Activated CD4-positive, CD25-positive, alpha-beta regulatory T cell treated with anti-CD3 and anti-CD28 coated beads, Interleukin-2, amount 50 U/mL, for 72 hours (primary cell): ENCODE measurements at regions not wholly inside any gene's neighbourhood (a gene's known extent, or its start where the extent isn't known, plus 50 kb on each side); places are given as distances from the start of the nearest gene placed in this dataset.
A peak's percentile ranks its signal among the peaks of the same experiment; 100 is the strongest.
"Not testable (repeated sequence)": the region's sequence is repeated elsewhere in the genome, so short reads cannot be mapped to it uniquely, and the experiment has no call there.

Experiments used
- DNase-seq: peaks from one replicate; pipeline ENCODE4 v3.0.0; 2021

- DNase-seq: no peak
Measured at GRCh38 chr1:30100524-30100862, 622.9 kb downstream of the MATN1 start.

- no peak for DNase-seq
Measured at GRCh38 chr1:30099587-30100523, 623.5 kb downstream of the MATN1 start.

- not testable (repeated sequence) for DNase-seq
Measured at GRCh38 chr1:30097851-30098250, 625.5 kb downstream of the MATN1 start.

GRCh38 chr1:30095451-30096025 lies 627.8 kb downstream of the MATN1 start:
- DNase-seq: no peak

GRCh38 chr1:30095051-30095450 lies 628.3 kb downstream of the MATN1 start:
- DNase-seq: no peak

DNA sequence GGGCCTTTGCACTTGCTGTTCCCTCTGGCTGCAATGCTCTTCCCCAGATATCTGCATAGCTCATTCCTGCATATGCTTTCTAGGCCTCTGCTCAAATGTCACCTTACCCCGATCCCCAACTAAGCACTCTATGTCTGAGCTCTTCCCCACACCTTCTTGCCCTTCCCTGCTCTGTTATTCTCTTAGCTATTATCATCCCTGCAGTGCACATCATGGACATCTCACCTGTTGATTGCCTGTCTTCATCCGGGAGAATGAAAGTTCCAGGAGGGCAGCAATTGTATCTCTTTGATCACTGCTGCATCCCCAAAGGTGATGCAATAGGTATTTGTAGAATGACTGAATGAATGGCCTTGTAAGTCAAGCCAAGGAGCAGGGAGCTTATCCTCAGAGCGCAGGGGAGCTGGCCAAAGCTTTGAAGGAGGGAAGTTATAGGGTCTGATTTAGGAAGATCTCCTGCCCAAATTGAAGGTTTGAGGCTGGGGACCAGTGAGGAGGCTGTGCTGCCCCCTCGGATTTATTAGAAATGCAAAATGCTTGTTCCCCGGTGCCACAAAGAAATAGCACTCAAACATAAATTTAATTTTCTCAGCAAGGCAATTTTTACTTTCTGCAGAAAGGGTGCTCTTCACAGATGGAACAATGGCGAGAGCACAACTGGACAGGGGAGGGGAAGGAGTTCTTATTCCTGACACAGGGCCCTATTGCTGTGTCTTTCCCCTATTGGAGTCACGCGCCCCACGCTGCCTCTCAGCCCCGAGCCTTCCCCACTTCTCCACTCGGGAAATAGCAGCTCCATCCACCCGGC lies 631.1 kb downstream of the MATN1 start:
- DNase-seq: no peak

GRCh38 chr1:30090162-30090820 lies 633.1 kb downstream of the MATN1 start:
- no peak for DNase-seq

GRCh38 chr1:30089024-30089430 lies 634.4 kb downstream of the MATN1 start:
- DNase-seq: no peak

DNA sequence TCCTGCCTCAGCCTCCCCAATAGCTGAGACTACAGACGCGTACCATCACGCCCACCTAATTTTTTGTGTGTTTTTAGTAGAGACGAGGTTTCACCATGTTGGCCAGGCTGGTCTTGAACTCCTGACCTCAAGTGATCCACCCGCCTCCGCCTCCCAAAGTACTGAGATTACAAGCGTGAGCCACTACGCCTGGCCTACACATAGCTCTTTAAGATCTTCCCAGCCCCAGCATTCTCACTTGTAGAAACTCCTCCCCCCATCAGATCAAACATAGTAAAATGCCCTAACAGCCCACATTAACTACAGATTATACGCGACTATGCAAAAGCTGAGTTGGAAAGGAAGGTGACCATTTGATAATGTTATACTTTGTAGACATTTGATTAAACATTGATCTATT lies 634.8 kb downstream of the MATN1 start:
- DNase-seq: no peak

DNA sequence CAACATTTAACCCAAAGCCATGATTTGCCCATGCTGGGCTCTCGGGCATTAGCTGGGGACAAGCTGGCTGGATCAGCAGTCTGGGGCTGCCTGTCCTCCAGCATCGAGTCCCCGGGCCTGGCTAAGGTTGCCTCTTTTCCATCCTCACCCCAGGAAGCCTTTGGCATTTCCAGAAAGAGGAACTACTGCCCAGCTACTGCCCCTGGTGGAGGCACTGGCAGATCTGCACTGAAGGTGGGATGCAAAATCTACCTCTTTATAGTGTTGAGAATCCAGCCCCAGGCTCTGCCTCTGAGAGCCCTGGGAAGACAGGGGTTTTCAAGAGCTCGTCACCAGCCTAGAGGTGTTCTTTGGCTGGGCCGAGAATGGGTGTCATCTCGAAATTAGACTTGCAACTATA lies 635.9 kb downstream of the MATN1 start:
- no peak for DNase-seq

DNA sequence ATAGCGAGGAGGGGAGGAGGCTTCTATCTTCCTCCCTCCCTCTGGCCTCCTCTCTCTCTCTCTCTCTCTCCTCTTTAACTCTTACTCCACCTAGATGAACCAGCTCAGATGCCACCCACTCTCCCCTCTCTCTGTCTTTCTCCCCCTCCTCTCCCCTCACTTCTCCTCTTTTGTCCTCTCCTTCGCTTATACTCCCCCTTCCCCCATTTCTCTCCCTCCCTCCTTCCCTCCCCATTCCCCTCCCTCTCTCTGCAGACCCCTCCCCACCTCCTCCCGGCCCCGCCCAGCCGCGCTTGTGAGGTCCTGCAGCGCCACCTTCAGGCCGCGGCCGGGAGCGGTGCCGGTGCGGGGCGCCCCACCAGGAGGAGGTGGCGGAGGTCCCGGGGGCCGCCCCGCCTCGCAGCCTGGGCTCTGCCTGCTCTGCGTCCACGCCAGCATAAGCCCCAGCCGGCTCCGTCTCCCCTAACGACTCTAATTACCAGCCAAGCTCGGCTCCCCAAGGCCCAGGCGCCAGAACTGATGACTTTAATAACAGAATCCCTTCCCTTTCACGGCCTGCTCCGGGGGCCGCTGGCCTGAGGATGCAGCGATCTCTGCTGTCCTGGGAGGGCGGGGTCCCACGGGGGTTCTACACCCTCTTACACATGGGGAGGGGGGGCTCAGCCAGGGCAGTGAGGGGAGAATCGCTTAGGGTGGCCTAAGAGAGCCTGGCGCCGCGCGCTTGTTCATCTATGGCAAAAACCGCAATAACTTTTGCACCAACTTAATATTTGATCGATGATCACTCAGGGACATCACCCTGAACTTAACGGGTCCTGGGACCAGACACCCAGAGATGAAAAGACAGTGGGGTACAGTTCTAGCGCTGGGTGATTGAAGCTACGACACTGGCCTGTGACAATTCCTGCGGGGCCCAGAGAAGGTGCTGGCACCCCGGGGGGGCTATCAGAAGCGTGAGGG lies 637.3 kb downstream of the MATN1 start:
- peak; percentile 44 for DNase-seq

DNA sequence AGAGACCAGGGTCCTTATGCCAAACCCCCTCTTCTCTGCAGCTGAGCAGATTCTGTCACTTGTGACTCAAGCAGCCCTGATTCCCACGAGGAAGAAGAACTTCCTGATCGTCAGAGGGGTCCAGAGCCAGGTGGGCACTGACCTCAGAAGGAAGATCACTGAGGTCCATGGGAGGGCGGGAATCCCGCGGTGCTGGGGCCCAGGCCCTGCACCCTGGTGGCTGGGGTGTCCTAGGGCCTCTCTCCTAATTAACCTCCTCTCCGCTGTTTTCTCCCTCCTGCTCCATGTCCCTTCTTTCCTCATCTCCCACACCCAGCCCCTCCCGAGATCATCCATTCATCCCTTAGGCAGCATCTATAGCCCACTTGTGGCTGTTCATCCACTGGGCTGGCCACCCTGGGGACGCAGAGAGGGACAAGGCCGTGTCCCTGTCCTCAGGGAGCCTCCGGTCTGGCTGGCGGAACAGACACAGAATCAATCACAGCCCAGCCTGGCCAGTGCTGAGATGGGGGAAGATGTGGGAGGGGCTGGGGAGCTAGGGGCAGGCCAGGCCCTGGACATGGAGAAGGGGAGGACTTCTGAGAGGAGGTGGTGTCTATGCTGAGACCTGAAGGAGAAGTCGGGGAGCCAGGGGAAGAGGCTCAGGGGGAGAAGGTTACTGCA lies 638.3 kb downstream of the MATN1 start:
- no peak for DNase-seq

- DNase-seq: no peak
Measured at GRCh38 chr1:30083800-30084464, 639.5 kb downstream of the MATN1 start.

GRCh38 chr1:30081379-30082102 lies 641.8 kb downstream of the MATN1 start:
- no peak for DNase-seq

- DNase-seq: not testable (repeated sequence)
Measured at GRCh38 chr1:30075916-30076315, 647.5 kb downstream of the MATN1 start.

DNA sequence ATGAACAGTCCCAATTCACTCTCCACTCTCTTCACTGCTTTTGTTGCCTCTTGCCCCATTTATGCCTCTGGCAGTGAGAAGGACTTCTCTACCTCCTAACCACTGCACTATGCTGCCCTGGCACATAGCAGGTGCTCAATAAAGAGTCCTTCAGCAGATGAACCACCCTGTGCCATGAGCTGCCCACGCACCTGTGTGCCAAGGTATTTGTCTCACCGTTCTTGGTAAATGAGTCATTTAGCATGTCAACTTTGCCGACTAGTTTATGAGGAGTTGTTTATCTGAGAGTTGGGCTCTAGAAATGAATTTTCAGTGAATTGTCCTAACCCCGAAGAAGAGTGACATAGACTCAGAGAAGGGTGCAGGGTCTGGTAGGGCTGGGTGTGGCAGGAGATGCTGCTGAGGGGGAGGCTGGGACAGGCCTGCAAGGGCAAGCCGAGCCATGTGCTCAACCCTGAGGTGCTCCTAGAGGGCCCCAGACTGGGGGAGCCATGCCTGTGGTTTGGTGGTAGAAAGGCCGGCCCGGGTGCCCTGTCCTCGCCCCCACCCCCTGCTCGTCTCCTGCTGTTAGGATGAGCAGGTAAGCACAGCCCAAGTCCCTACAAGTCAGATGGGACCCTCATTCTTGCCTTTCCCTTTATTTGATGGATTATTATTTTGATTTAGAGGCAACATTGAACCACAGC lies 654.5 kb downstream of the MATN1 start:
- DNase-seq: no peak

DNA sequence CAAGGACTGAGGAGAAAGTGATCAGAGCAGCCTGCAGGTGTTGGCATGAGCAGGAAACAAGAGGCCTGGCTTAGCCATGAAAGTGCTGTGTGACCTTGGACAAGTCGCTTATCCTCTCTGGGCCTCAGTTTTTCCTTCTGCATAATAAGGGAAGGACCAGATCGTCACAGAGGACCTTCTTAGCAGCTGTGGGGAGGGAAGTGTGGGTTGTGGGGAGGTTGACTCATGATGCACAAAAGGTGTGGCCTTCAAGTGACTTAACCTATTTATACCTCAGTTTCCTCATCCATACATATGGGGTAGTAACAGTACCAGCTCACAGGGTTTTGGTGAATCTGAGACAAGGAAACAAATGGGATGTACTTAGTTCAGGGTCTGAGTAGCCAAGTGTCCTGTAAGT lies 658.8 kb downstream of the MATN1 start:
- DNase-seq: no peak

- DNase-seq: no peak
Measured at GRCh38 chr1:30063621-30064280, 659.6 kb downstream of the MATN1 start.
